HG03025 (cell line): ENCODE measurements at regions not wholly inside any gene's neighbourhood (a gene's known extent, or its start where the extent isn't known, plus 50 kb on each side); places are given as distances from the start of the nearest gene placed in this dataset.

ENCODE experiments used
- ATAC-seq: cut with Tn5 transposase; IDR thresholded peaks from one replicate; pipeline ENCODE4 v1.9.1; 2021; ENCODE audit warnings: mild to moderate bottlenecking, moderate library complexity; ENCODE audit not compliant: unreplicated experiment, low FRiP score

DNA sequence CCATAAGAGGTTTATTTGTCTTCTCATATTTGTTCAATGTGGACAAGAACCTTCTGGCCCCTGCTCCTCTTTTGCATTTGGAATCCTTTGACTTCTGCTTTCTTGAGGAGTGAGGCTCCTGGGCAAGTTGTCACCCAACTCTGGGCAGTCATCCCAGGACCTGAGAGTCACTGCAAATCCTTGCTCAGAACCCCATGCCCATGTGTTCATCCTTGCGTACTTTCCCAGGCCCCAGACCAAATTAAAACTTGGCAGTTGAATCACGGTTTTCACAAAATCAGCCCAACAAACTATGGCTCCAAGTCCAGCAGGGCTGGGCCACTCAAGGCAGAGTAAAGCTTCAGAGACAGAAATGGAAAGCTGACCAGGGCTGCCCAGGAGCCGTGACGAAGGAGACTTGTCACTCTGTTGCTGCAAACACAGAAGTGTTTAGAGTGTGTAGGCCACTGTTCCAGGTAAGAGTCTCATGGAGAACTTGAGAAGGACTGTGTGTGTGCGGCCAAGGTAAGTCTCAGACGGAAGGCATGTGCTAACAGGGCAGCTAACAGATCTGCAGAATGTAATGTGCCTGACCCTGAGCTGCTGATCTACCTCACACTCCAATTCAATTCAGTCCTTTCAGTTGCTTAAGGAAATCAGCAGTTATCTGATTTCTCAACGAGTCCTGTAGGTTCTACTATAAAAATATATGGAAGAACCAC is 549.4 kb upstream of the HS6ST1 start:
- ATAC-seq, result no peak

DNA sequence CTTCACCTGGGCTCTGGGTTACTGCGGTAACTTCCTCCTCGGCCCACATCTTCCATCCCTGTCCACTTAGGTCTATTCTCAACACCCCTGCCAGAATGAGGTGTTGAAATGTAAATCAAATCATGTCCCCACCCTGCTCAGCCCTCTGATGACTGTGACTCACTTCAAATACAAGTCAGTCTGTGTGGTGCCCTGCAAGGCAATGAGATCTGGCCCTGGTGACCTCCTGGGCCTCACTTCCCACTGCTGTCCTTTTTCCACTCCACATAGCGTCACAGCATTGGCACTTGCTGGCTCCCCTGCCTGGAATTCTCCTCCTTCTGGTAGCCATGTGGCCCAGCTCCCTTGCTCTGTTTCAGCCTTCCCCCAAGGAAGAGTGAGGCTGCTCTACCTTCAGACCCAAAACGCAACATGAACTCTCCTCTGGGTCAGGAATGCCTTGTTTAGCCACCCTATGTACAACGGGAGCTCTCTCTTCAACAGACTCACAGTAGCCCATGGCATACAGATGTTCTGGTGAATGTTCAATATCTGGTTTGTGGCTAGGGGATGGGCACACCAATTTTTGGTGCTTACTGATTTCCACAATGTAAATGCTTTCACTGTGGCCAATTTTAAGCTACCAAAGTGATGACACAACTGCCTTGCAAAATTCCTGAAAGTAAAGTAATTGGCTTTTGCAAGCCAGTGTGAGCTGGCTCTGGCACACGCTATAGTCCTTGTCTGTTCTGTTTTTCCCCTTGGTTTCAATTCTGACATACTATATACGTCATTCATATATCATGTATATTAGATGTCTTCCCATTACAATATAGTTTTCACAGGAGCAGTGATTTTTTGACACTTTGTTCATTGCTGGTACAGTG is 550.3 kb upstream of the HS6ST1 start:
- ATAC-seq, result no peak

GRCh38 chr2:128874608-128875007 is 555.9 kb upstream of the HS6ST1 start:
- ATAC-seq, result no peak

GRCh38 chr2:128876986-128877983 is 558.6 kb upstream of the HS6ST1 start:
- ATAC-seq, result no peak

- ATAC-seq, result no peak
Observed at GRCh38 chr2:128879161-128879560, 560.5 kb upstream of the HS6ST1 start.

GRCh38 chr2:128894896-128895295 is 576.2 kb upstream of the HS6ST1 start:
- no peak for ATAC-seq

DNA sequence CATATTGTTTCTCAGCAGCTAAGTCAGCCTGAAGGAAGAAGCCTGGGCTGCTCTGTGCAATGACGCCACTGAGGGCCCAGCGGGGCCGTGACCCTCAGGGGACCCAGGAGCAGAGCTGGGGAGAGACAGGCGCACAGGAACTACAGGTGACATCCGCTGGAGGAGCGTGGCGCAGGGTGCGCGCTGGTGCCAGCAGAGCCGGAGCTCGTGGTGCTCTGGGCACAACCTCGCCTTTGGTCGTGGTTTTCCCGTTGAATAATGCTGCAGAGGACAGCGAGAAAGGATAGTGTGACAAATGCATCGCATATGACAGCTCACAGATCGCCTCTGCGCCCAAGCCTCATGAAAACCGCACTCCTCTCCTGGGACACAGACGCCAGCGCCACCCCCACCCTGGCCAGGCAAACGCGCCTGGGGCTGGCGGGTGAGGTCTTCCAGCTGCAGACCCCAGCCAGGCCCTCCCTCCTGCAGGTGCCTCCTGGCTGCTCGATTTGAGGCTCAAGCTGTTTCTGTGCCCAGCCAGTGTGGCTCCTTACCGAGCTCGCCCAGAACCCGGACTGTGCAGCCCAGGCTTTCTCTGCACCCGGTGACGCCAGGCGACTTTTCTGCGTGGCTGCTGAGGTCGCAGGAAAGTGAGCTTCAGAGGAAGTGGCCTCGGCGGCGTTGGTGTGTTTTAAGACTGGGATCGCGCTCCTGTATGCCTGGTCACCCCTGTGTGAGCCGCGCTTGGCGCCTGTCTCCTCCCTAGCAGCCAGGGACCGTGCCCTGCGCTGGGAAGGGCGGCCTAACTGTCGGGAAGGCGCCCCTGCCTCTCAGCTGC is 583.1 kb upstream of the HS6ST1 start:
- no peak for ATAC-seq

- no peak for ATAC-seq
Observed at GRCh38 chr2:128903637-128904036, 585.0 kb upstream of the HS6ST1 start.

DNA sequence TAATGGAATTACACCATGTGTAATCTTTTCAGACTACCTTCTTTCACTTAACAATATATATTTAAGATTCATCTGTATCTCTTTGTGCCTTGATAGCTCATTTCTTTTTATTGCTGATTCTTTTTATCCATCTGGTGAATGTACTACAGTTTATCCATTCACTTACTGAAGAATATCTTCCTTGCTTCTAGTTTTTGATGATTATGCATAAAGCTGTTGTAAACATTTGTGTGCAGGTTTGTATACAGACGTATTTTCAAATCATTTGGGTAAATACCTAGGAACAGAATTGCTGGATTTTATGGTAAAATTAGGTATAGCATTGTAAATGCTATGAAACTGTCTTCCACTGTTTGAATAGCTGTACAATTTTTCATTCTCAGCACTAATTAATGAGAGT is 592.6 kb upstream of the HS6ST1 start:
- no peak for ATAC-seq

DNA sequence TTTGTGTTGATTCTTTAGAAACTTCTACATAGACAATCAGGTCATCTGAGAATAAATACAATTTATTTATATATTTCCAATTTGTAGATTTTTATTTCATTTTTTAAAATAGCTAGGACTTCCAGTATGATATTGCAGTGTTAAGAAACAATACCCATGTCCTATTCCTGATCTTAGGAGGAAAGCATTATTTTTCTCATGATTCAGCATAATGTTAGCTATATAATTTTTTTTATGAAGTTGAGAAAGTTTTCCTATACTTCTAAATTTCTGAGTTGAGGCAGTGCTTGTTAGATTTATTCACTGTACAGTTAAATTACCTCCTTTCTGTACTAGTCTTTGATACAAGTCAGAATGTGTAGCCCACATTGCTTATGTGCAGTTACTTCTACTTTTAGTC is 595.7 kb upstream of the HS6ST1 start:
- no peak for ATAC-seq

DNA sequence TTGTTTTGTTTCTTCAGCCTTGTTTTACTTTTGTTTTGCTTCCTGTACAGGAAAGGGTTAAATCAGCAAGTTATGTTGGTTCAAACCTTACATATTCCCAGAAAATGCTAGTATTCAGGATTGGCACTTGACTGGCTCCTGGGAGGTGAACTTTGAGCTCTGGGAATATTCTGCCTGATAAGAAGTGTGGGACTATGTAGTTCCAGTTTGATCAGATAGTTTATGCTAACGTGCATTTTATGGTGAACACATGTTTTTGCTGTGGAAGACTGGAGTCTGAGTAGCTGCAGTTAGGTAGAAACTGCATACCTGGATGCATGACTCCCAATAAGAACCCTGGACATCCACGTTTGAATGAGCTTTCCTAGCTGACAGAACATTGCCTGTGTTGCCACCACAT is 603.1 kb upstream of the HS6ST1 start:
- ATAC-seq, result no peak

DNA sequence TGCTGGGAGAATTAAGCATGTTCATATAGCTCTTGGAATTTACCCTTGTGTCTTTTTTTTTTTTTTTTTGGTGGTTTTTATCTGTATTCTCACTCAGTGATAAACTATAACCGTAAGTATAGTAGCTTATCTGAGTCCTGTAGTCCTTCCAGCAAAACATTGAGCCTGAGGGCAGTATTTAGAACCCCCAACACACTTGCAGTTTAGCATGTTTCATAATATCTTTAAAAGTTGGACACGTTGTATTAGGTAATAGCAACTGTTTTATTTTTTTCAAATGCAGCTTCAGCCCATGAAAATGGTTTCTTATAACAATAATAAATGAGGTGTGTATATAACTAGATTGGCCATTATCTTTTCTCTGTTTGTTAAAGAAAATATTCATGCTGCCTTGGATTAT is 603.5 kb upstream of the HS6ST1 start:
- ATAC-seq, result no peak

- no peak for ATAC-seq
Observed at GRCh38 chr2:128925631-128926030, 607.0 kb upstream of the HS6ST1 start.

DNA sequence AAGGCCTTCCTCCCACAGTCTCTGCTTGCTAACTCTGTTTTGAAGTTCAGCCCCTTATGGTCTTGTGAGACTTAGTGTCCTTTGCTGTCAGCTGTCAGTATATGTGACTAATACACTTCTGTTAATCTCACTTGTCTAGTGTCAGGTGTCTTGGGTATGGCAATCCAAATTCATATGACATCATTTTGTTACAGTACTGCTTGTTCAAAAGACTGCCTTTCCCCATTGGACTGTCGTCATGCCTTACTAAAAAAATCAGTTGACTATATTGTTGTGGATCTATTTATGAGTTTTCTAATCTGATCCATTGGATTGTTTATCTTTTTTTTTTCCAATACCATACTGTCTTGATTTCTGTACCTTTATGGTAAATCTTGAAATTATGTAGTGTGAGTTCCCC is 611.4 kb upstream of the HS6ST1 start:
- no peak for ATAC-seq

- no peak for ATAC-seq
Observed at GRCh38 chr2:128940378-128940777, 621.7 kb upstream of the HS6ST1 start.

- no peak for ATAC-seq
Observed at GRCh38 chr2:128941751-128942150, 623.1 kb upstream of the HS6ST1 start.

- ATAC-seq, result no peak
Observed at GRCh38 chr2:128949360-128949759, 630.7 kb upstream of the HS6ST1 start.

DNA sequence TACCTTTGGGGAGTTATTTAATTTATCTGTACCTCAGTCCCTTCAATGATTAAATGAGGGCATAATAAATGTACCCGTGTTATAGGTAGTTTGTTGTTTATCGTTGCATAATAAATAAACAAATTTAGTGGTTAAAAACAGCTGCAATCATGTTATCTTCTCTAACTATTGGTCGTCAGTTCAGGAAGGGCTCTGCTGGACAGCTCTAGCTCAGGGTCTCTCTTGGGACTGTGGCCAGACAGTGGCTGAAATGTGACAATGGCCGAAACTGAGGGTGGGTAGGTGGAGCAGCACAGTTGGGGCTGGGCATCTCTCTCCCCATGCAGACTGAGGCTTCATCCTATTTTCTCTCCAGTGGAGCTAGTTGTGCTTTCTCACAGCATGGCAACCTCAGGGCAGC is 632.1 kb upstream of the HS6ST1 start:
- ATAC-seq, result no peak

GRCh38 chr2:128958241-128958640 is 639.6 kb upstream of the HS6ST1 start:
- ATAC-seq, result no peak

GRCh38 chr2:128967646-128968045 is 649.0 kb upstream of the HS6ST1 start:
- no peak for ATAC-seq
